HFF-Myc (cell line): ENCODE measurements at regions not wholly inside any gene's neighbourhood (a gene's known extent, or its start where the extent isn't known, plus 50 kb on each side); places are given as distances from the start of the nearest gene placed in this dataset.

Experiments used
- DNase-seq: peaks from one replicate; pipeline ENCODE4 v3.0.0-alpha.2; 2011; ENCODE audit warnings: low read depth; ENCODE audit errors: extremely low read depth
- H3K4me3 ChIP-seq: replicated peaks from 2 replicates; pipeline ENCODE4 v1.5.1; 2011; ENCODE audit warnings: low read depth, mild to moderate bottlenecking, control low read depth, low read length
- TF ChIP-seq, protein P1 (sequence below): IDR thresholded peaks from 2 replicates; pipeline ENCODE4 v1.5.1; 2012; ENCODE audit warnings: mild to moderate bottlenecking, low read depth, low read length, control low read depth; ENCODE audit errors: missing control alignments

DNA sequence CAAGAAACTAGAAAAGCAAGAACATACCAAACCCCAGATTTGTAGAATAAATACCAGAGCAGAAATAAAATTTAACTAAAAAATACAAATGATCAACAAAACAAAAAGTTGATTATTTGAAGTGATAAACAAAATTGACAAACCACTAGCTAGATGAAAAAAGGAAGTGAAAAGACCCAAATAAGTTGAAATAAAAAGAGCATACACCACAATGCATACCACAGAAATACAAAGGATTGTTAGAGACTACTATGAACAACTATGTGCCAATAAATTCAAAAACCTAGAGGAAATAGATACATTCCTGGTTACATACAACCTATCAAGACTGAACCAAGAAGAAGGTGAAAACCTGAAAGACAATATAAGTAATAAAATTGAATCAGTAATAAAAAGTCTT lies 333.4 kb downstream of the SH2D4B start:
- DNase-seq: no peak
- H3K4me3 ChIP-seq: no peak overlapping the region
- TF ChIP-seq, protein P1, sequence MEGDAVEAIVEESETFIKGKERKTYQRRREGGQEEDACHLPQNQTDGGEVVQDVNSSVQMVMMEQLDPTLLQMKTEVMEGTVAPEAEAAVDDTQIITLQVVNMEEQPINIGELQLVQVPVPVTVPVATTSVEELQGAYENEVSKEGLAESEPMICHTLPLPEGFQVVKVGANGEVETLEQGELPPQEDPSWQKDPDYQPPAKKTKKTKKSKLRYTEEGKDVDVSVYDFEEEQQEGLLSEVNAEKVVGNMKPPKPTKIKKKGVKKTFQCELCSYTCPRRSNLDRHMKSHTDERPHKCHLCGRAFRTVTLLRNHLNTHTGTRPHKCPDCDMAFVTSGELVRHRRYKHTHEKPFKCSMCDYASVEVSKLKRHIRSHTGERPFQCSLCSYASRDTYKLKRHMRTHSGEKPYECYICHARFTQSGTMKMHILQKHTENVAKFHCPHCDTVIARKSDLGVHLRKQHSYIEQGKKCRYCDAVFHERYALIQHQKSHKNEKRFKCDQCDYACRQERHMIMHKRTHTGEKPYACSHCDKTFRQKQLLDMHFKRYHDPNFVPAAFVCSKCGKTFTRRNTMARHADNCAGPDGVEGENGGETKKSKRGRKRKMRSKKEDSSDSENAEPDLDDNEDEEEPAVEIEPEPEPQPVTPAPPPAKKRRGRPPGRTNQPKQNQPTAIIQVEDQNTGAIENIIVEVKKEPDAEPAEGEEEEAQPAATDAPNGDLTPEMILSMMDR: no peak

DNA sequence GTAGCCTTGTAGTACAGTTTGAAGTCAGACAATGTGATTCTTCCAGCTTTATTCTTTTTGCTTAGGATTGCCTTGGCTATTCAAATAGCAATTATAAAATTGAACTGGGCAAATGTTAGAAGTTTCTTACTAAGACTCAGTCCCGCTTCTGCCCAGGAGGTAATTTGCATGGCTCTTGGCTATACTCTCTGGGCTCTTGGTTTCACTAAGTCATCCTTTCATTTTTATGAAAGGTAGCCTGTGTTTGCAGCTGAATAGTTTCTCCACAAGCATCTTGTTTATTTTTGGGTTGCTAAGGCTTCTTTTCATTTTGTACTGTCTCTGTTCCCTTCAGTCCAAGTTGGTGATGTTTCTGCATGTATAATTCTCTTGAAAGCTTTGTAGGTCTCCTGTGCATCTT lies 340.6 kb downstream of the SH2D4B start:
- no peak for DNase-seq
- H3K4me3 ChIP-seq: no peak overlapping the region
- TF ChIP-seq, protein P1: no peak

DNA sequence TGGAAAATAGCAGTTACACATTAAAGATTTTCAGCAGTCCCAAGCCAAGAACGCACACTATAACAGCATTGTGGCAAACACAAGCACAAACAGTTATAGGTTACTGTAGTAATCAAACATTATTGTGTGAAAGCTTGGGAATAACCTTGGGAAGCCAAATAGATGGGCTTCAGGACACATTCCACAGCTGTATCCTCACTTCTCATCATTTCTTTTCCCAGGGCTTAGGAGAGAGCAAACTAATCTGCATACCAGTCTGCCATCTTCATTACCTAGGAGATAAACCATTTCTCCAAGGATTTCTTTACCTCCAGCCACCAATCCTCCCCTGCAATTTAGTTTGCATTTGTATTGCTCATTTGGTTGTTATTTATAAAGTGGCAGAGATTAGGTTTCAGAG lies 352.4 kb downstream of the SH2D4B start:
- TF ChIP-seq, protein P1: no peak
- no peak overlapping the region for H3K4me3 ChIP-seq
- DNase-seq: no peak

DNA sequence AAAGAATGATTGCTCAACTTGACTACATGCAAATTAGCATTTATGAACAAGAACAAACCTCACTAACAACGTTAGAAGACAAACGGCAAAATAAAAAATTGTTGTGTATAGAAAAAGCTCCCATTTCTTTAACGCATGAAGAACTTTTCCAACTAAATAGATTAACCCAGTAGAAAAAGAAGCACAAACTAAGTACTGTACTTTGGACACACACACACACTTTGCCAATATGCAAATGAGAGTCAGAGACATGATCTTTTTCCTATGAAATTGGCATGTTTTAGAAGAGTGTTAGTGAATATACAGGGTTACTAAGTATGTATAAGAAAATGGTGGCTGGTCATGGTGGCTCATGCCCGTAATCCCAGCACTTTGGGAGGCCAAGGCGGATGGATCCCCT lies 355.6 kb downstream of the SH2D4B start:
- TF ChIP-seq, protein P1: no peak
- H3K4me3 ChIP-seq: no peak overlapping the region
- DNase-seq: no peak

DNA sequence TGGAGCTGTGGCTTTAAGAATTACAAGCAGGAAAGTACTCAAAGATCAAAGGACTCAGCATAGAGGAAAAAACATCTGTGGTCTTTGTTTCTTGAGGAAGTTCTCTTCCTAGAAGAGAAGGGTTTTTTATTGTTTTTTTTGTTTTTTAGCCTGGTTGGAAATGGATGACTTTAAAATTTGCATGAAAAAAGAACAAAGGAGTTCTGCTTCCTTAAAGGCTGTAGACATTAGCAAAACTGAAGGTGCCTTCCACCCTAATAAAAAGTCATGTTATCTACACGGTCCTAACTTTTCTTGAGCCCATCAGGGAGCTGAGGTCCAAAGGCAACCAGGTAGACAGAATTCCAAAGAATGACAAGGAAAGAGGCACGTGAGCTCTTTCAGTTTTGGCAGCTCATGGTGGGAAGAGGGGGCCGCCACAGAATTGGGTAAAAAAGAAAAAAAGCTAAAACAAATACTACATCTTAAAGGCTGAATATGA lies 356.6 kb downstream of the SH2D4B start:
- TF ChIP-seq, protein P1: no peak
- H3K4me3 ChIP-seq: no peak overlapping the region
- no peak for DNase-seq

DNA sequence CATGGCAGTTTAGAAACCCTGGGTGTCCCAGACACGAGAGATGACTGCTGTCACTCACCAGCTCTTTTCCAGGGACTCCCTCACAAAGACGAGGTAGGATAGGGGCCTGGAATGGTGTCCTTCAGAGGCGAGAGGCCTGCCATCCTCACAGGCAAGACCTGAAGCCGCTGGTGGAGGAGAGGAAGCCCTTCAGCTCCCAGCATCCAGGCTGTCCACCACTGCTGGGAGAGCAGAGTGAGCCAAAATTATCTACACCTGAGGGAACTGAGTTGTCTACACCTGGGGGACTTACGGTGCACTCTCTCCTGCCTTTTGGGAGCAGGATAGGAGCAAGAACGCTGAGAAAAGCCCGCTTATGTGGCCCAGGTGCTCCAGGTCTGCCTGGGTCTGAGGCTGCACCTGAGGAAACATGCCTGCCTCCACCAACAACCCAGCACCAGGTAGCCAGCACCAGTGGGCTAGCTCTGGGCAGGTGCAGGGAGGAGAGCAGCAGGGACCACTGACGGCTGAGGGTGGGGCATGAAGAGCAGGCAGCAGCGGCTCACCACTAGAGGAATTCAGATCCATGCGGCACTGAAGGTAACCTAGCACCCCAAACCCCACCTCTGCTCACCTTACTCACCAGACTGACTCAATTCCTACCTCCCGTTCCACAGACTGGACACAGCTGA lies 357.2 kb downstream of the SH2D4B start:
- TF ChIP-seq, protein P1: no peak
- DNase-seq: no peak
- H3K4me3 ChIP-seq: no peak overlapping the region

DNA sequence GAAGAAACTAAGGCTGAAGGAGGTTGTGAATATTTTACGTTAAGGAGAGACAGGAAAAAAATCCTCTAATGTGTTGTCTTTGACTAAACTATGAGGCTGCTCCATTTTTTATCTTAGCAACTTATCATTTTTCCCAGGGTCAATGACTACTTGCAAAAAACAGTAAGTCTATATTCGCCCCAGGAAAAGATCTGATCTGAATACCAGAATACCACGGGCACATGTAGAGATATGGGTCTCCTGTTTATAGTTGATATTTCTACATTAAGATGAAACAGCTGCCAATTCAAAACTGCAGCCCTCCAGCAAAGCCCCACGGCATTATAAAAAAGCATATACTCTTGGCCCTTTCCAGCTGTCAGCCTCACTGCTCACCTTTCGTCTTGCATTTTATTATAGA lies 358.4 kb downstream of the SH2D4B start:
- no peak for DNase-seq
- TF ChIP-seq, protein P1: no peak
- no peak overlapping the region for H3K4me3 ChIP-seq
